DOHH2 (cell line): ENCODE measurements at regions not wholly inside any gene's neighbourhood (a gene's known extent, or its start where the extent isn't known, plus 50 kb on each side); places are given as distances from the start of the nearest gene placed in this dataset.

ENCODE experiments used
- EZH2phosphoT487 ChIP-seq: fragments of 200-600 bp; sonication (generic); IDR thresholded peaks from 2 replicates; pipeline ENCODE4 v1.6.1; 2017; ENCODE audit warnings: borderline replicate concordance, mild to moderate bottlenecking, antibody characterized with exemption, low read length, moderate library complexity, mixed read lengths
- TF ChIP-seq, protein P1 (sequence below): fragments of 200-600 bp; sonication (generic); IDR thresholded peaks from one replicate; pipeline ENCODE4 v1.5.1; 2014; ENCODE audit warnings: antibody characterized with exemption, mild to moderate bottlenecking, low read depth, low read length; ENCODE audit not compliant: poor library complexity, severe bottlenecking

DNA sequence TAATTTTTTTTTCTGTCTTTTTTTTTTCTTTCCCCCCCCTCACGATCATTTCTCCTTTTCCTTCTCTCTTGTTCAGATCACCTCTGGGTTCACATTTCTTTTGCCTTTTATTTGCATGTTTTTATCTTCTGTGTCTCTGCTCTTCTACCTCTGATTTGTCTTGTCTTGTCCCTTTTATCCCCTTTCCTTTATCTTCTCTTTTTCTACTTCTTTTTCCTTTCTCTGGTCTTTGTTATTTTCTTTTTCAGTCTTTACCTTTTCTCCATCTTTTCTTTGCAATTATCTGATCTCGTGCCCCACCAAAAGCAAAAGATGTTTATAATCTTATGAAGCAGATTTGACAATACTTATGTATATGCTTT lies 77.8 kb upstream of the RAP1B start:
- TF ChIP-seq, protein P1, sequence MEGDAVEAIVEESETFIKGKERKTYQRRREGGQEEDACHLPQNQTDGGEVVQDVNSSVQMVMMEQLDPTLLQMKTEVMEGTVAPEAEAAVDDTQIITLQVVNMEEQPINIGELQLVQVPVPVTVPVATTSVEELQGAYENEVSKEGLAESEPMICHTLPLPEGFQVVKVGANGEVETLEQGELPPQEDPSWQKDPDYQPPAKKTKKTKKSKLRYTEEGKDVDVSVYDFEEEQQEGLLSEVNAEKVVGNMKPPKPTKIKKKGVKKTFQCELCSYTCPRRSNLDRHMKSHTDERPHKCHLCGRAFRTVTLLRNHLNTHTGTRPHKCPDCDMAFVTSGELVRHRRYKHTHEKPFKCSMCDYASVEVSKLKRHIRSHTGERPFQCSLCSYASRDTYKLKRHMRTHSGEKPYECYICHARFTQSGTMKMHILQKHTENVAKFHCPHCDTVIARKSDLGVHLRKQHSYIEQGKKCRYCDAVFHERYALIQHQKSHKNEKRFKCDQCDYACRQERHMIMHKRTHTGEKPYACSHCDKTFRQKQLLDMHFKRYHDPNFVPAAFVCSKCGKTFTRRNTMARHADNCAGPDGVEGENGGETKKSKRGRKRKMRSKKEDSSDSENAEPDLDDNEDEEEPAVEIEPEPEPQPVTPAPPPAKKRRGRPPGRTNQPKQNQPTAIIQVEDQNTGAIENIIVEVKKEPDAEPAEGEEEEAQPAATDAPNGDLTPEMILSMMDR: no peak
- TF ChIP-seq EZH2phosphoT487: no peak
